Epidermal melanocyte (primary cell): ENCODE measurements at regions not wholly inside any gene's neighbourhood (a gene's known extent, or its start where the extent isn't known, plus 50 kb on each side); places are given as distances from the start of the nearest gene placed in this dataset.

Experiments used
- DNase-seq: peaks from one replicate; pipeline ENCODE4 v3.0.0; 2011; ENCODE audit warnings: low spot score; ENCODE audit not compliant: insufficient read length

- DNase-seq, result no peak
Observed at GRCh38 chr1:114342376-114342775, 168.6 kb downstream of the TRIM33 start.

GRCh38 chr1:114341856-114342255 is 169.1 kb downstream of the TRIM33 start:
- DNase-seq, result no peak

- DNase-seq, result no peak
Observed at GRCh38 chr1:114341299-114341698, 169.7 kb downstream of the TRIM33 start.

- no peak for DNase-seq
Observed at GRCh38 chr1:114340892-114341291, 170.1 kb downstream of the TRIM33 start.

- DNase-seq, result no peak
Observed at GRCh38 chr1:114339379-114339778, 171.6 kb downstream of the TRIM33 start.

GRCh38 chr1:114338191-114338890 is 172.7 kb downstream of the TRIM33 start:
- no peak for DNase-seq

- no peak for DNase-seq
Observed at GRCh38 chr1:114337417-114337816, 173.6 kb downstream of the TRIM33 start.

- DNase-seq, result no peak
Observed at GRCh38 chr1:114336360-114336759, 174.6 kb downstream of the TRIM33 start.

- DNase-seq, result no peak
Observed at GRCh38 chr1:114335273-114335672, 175.7 kb downstream of the TRIM33 start.

- no peak for DNase-seq
Observed at GRCh38 chr1:114334297-114334696, 176.7 kb downstream of the TRIM33 start.

- no peak for DNase-seq
Observed at GRCh38 chr1:114333690-114334089, 177.3 kb downstream of the TRIM33 start.

- DNase-seq, result no peak
Observed at GRCh38 chr1:114331936-114332335, 178.3 kb upstream of the SYT6 start.

- DNase-seq, result no peak
Observed at GRCh38 chr1:114330451-114330983, 176.8 kb upstream of the SYT6 start.

GRCh38 chr1:114328361-114328904 is 174.8 kb upstream of the SYT6 start:
- no peak for DNase-seq

GRCh38 chr1:114324662-114324965 is 170.9 kb upstream of the SYT6 start:
- no peak for DNase-seq

GRCh38 chr1:114323959-114324661 is 170.4 kb upstream of the SYT6 start:
- DNase-seq, result no peak

- no peak for DNase-seq
Observed at GRCh38 chr1:114322734-114323133, 169.1 kb upstream of the SYT6 start.

- no peak for DNase-seq
Observed at GRCh38 chr1:114322207-114322606, 168.5 kb upstream of the SYT6 start.

- DNase-seq, result no peak
Observed at GRCh38 chr1:114320586-114320985, 166.9 kb upstream of the SYT6 start.

GRCh38 chr1:114319418-114319817 is 165.7 kb upstream of the SYT6 start:
- no peak for DNase-seq

- no peak for DNase-seq
Observed at GRCh38 chr1:114318961-114319360, 165.3 kb upstream of the SYT6 start.

- no peak for DNase-seq
Observed at GRCh38 chr1:114316204-114316603, 162.5 kb upstream of the SYT6 start.

GRCh38 chr1:114315631-114316030 is 162.0 kb upstream of the SYT6 start:
- DNase-seq, result no peak
